ENCODE measurements at regions not wholly inside any gene's neighbourhood (a gene's known extent, or its start where the extent isn't known, plus 50 kb on each side); places are given as distances from the start of the nearest gene placed in this dataset.

DNA sequence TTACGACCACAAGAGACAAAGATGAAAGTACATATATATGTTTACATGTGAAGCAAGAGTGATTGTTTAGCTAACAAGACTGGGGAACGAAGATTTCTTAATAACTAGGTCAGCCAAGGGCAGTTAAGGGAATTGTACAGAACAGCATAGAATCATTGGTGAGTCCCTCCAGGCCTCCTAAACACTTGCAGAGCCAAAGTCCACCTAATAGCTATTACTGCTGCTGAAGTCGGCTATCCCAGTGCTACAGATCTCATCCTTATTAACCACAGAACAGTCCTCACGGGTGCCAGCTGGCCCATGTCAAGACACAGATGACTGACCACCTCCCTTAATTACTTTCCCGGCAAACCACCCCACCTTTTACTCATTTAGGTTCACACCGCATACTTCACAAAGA lies 68.5 kb upstream of the OPCML start:
- no peak overlapping the region for H3K27ac ChIP-seq
- no peak for TF ChIP-seq ZFX (IDR thresholded peaks at IDR 0.05; ENCODE audit: borderline replicate concordance)
- TF ChIP-seq, protein P1, sequence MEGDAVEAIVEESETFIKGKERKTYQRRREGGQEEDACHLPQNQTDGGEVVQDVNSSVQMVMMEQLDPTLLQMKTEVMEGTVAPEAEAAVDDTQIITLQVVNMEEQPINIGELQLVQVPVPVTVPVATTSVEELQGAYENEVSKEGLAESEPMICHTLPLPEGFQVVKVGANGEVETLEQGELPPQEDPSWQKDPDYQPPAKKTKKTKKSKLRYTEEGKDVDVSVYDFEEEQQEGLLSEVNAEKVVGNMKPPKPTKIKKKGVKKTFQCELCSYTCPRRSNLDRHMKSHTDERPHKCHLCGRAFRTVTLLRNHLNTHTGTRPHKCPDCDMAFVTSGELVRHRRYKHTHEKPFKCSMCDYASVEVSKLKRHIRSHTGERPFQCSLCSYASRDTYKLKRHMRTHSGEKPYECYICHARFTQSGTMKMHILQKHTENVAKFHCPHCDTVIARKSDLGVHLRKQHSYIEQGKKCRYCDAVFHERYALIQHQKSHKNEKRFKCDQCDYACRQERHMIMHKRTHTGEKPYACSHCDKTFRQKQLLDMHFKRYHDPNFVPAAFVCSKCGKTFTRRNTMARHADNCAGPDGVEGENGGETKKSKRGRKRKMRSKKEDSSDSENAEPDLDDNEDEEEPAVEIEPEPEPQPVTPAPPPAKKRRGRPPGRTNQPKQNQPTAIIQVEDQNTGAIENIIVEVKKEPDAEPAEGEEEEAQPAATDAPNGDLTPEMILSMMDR (IDR thresholded peaks at IDR 0.05): no peak

DNA sequence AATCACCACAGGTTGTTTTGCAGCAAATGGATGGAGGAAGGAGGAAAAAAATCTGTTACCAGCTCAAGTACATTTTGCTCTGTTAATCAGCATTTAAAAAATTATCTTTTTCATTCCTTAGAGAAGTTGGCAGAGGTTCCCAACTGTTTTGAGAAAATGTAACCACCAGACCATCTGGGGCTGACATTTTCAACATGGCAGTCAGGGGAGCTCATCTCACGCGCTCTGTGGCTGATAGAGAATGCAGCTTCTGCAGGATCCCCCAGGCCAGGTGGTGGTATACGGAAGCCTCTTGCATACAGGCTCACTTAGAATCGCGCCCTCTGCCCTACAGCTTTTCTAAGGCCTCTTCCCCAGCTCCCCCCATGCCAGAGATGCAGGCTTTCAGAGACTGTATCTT lies 68.0 kb upstream of the OPCML start:
- TF ChIP-seq, protein P1 (IDR thresholded peaks at IDR 0.05): no peak
- TF ChIP-seq ZFX (IDR thresholded peaks at IDR 0.05; ENCODE audit: borderline replicate concordance): no peak

DNA sequence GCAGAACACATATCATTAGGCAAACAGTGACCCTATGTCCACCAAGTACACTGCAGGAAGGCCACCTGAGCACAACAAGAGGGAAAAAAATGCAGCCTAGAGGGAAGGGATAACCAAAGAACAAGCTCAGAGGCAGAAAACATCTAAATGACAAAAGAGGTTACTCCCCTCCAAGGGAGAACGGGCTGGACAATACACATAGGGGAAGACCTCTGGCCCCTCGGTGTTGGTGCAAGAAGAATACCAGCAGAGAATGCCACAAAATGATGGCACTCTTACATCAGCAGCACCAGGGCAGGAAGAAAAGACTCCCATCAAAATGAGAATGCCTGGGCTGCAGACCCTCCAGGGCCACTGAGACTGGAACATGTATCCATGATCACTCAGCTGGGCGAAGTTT lies 66.6 kb upstream of the OPCML start:
- TF ChIP-seq ZFX (IDR thresholded peaks at IDR 0.05; ENCODE audit: borderline replicate concordance): no peak
- TF ChIP-seq, protein P1 (IDR thresholded peaks at IDR 0.05): no peak
- H3K27ac ChIP-seq: no peak overlapping the region

More for the DNA sequence above, 68.0 kb upstream of the OPCML start:
- no peak overlapping the region for H3K27ac ChIP-seq

DNA sequence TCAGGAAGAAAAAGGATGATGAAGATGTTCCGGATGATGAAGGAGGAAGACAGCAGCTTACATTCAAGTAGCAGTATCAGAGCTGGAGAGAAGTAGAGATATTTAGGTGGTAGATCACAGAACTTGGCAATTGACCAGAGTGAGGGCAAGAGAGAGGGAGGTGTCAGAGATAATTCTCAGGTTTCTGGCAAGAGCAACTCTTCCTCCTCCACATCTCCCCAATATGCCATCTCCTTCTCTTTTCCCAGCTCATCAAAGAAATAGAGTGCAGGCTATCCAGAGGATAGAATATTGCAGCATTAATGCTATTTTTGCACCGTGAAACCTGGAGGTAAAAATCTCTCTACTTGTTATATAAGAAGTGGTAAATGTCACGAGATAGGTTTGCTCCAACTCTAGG lies 64.9 kb upstream of the OPCML start:
- no peak for TF ChIP-seq ZFX (IDR thresholded peaks at IDR 0.05; ENCODE audit: borderline replicate concordance)
- TF ChIP-seq, protein P1 (IDR thresholded peaks at IDR 0.05): no peak
- no peak overlapping the region for H3K27ac ChIP-seq

DNA sequence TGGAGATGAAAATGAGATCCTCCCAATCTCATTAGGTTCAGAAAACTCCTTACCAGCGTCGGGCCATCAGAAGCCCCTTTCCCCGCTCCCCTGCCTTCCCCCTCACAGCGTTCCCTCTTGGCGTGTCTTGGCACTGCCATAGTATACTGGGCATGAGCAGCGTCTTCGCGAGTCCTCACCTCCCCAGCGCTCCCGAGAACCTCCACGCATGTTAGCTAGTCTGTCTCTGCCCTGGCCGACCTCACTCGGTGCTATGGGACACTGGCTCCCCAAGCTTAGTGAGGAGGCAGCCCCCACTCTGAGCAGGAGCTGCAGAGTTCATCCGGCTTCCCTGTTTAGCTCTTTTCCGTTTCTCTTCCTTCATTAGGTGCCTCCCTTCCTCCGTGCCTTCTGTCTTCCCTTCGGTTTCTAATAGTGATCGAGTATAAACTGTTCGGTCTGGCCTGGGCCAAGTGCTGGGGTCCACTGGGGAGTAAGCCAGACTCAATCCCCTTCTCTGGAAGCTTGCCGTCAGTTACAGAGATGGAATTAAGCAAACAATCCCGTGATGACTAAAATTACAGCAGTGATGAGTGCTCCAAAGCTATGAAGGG lies 63.8 kb upstream of the OPCML start:
- no peak overlapping the region for H3K27ac ChIP-seq
- TF ChIP-seq, protein P1 (IDR thresholded peaks at IDR 0.05): no peak
- TF ChIP-seq ZFX (IDR thresholded peaks at IDR 0.05; ENCODE audit: borderline replicate concordance): no peak

DNA sequence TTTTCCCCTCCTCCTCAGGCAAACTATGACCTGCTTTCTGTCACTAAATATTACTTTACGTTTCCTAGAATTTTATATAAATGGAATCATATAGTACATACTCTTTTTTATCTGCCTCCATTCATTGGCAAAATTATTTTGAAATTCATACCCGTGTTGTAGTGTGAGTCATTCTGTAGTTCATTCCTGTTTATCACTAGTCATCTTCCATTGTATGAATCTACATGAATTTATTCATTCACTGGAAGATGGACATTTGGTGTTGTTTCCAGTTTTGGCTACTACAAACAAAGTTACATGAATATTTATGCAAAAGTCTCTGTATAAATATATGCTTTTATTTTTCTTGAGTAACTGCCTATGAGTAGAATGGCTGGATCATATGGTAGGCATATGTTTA lies 60.7 kb upstream of the OPCML start:
- H3K27ac ChIP-seq: no peak overlapping the region
- TF ChIP-seq, protein P1 (IDR thresholded peaks at IDR 0.05): no peak
- no peak for TF ChIP-seq ZFX (IDR thresholded peaks at IDR 0.05; ENCODE audit: borderline replicate concordance)

DNA sequence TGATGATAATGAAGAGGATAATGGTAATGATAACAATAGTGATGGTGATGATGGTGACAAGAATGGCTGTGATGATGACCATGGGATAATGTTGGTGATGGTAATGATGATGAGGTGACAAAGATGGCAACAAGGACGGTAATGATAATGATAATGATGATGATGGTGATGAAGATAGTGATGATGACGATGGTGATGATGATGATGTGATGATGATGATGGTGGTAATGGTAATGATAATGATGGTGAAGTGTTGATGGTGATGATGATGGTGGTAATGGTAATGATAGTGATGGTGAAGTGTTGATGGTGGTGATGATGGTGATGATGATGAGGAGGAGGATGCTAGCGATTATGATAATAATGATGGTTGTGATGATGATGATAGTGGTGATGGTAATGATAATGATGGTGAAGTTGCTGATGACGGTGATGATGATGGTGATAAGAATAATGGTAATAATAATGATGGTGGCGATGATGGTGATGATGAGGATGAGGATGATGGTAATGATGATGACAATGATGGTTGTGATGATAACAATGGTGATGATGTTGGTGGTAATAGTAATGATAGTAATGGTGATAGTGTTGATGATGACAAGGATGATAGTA lies 54.7 kb upstream of the OPCML start:
- no peak overlapping the region for H3K27ac ChIP-seq
- TF ChIP-seq ZFX (IDR thresholded peaks at IDR 0.05; ENCODE audit: borderline replicate concordance): no peak
- TF ChIP-seq, protein P1 (IDR thresholded peaks at IDR 0.05): no peak
